GM23338 (cell line): ENCODE measurements at regions not wholly inside any gene's neighbourhood (a gene's known extent, or its start where the extent isn't known, plus 50 kb on each side); places are given as distances from the start of the nearest gene placed in this dataset.

Experiments
- CREB1 ChIP-seq: fragments of 250-450 bp; sonication (Bioruptor Pico); IDR thresholded peaks from 2 replicates; pipeline ENCODE4 v1.5.0; 2020; ENCODE audit warnings: low read depth, mild to moderate bottlenecking, moderate library complexity
- CTCF ChIP-seq, 2 experiments: fragments of 200-600 bp in 1 of 2; sonication (generic) in 1 of 2; conservative IDR thresholded peaks; 2 replicates each; pipeline versions ENCODE4 v1.5.1 to v1.6.1; 2016 to 2017; ENCODE audit warnings: antibody characterized with exemption in 2 of 2, low read depth in 2 of 2, mild to moderate bottlenecking in 2 of 2, moderate library complexity in 1 of 2
- ETS1 ChIP-seq: IDR thresholded peaks from 2 replicates; pipeline ENCODE4 v1.6.1; 2016; ENCODE audit warnings: antibody characterized with exemption
- EZH2 ChIP-seq: fragments of 200-600 bp; sonication (generic); IDR thresholded peaks from one replicate; pipeline ENCODE4 v1.8.0; 2017; ENCODE audit warnings: antibody characterized with exemption, mild to moderate bottlenecking, low read depth; ENCODE audit not compliant: unreplicated experiment
- EZH2phosphoT487 ChIP-seq: fragments of 200-600 bp; sonication (generic); IDR thresholded peaks from one replicate; pipeline ENCODE4 v1.8.1; 2018; ENCODE audit warnings: antibody characterized with exemption; ENCODE audit not compliant: unreplicated experiment
- JUNB ChIP-seq: IDR thresholded peaks from one replicate; pipeline ENCODE4 v1.6.1; 2016; ENCODE audit warnings: antibody characterized with exemption; ENCODE audit not compliant: unreplicated experiment
- NANOG ChIP-seq: IDR thresholded peaks from 2 replicates; pipeline ENCODE4 v1.6.1; 2016; ENCODE audit warnings: antibody characterized with exemption, borderline replicate concordance
- POLR2AphosphoS5 ChIP-seq: IDR thresholded peaks from 2 replicates; pipeline ENCODE4 v1.6.1; 2016; ENCODE audit warnings: antibody characterized with exemption, low read depth
- REST ChIP-seq: IDR thresholded peaks from one replicate; pipeline ENCODE4 v1.6.1; 2018; ENCODE audit warnings: antibody characterized with exemption; ENCODE audit not compliant: unreplicated experiment
- STAT1 ChIP-seq: IDR thresholded peaks from one replicate; pipeline ENCODE4 v1.6.1; 2016; ENCODE audit warnings: antibody characterized with exemption; ENCODE audit not compliant: unreplicated experiment
- ZNF114 ChIP-seq: fragments of 250-450 bp; sonication (Bioruptor Pico); IDR thresholded peaks from 2 replicates; pipeline ENCODE4 v1.5.0; 2020; ENCODE audit warnings: mild to moderate bottlenecking, moderate library complexity
- ZNF331 ChIP-seq: fragments of 250-450 bp; sonication (Bioruptor Pico); IDR thresholded peaks from 2 replicates; pipeline ENCODE4 v1.5.0; 2020; ENCODE audit warnings: low read depth, mild to moderate bottlenecking, moderate library complexity
- ZNF462 ChIP-seq: fragments of 250-450 bp; sonication (Bioruptor Pico); IDR thresholded peaks from 2 replicates; pipeline ENCODE4 v1.5.0; 2020; ENCODE audit warnings: mild to moderate bottlenecking, moderate library complexity

GRCh38 chr13:68467160-68467559 is 1237.0 kb upstream of the PCDH9 start:
- no peak for TF ChIP-seq CTCF (conservative IDR thresholded peaks at IDR 0.05; ENCODE audit: low read depth in 2 of 2)
- no peak for TF ChIP-seq REST
- TF ChIP-seq EZH2 = no peak
- TF ChIP-seq POLR2AphosphoS5 = no peak
- TF ChIP-seq EZH2phosphoT487 = no peak
- TF ChIP-seq JUNB = no peak
- TF ChIP-seq ZNF114 = no peak
- TF ChIP-seq STAT1 = no peak
- no peak for TF ChIP-seq CREB1 (CRISPR knock-in tag)
- TF ChIP-seq ETS1 = no peak
- no peak for TF ChIP-seq NANOG
- no peak for TF ChIP-seq ZNF331 (CRISPR knock-in tag)
- no peak for TF ChIP-seq ZNF462
